ENCODE measurements at regions not wholly inside any gene's neighbourhood (a gene's known extent, or its start where the extent isn't known, plus 50 kb on each side); places are given as distances from the start of the nearest gene placed in this dataset.
"Not testable (repeated sequence)": the region's sequence is repeated elsewhere in the genome, so short reads cannot be mapped to it uniquely, and the experiment has no call there.

- in situ Hi-C loops (cut with HindIII; ENCODE audit: low sequenced_read_pairs) = no loop called here
Measured at GRCh38 chr18:22503803-22504202, 86.1 kb upstream of the CTAGE1 start.

GRCh38 chr18:22504251-22505030 is 86.7 kb upstream of the CTAGE1 start:
- in situ Hi-C loops (cut with HindIII; ENCODE audit: low sequenced_read_pairs) = no loop called here

DNA sequence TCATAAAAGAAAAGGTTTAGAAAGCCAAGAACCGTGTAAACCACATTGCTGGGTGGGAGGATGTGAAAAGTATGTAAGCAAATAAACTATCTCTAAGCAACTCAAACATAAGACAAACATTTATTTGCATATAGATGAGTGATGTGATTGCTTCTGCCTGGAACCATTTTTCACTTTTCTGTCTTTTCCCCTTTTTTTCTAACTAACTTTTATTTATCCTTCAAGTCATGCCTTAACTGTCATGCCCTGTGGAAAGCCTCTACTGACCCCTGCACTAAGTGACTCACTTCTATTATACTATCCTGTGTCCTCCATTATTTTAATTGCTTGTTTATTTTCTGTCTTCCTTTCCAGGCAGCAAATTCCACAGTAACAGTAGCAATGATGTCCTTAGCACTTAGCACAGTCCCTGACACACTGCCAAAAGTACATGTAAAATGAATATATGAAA is 87.5 kb upstream of the CTAGE1 start:
- in situ Hi-C loops (cut with HindIII; ENCODE audit: low sequenced_read_pairs) = no loop called here

GRCh38 chr18:22507055-22507454 is 89.3 kb upstream of the CTAGE1 start:
- in situ Hi-C loops (cut with HindIII; ENCODE audit: low sequenced_read_pairs) = no loop called here

GRCh38 chr18:22509423-22509822 is 91.7 kb upstream of the CTAGE1 start:
- in situ Hi-C loops (cut with HindIII; ENCODE audit: low sequenced_read_pairs) = no loop called here

- in situ Hi-C loops (cut with HindIII; ENCODE audit: low sequenced_read_pairs) = no loop called here
Measured at GRCh38 chr18:22510697-22511096, 93.0 kb upstream of the CTAGE1 start.

DNA sequence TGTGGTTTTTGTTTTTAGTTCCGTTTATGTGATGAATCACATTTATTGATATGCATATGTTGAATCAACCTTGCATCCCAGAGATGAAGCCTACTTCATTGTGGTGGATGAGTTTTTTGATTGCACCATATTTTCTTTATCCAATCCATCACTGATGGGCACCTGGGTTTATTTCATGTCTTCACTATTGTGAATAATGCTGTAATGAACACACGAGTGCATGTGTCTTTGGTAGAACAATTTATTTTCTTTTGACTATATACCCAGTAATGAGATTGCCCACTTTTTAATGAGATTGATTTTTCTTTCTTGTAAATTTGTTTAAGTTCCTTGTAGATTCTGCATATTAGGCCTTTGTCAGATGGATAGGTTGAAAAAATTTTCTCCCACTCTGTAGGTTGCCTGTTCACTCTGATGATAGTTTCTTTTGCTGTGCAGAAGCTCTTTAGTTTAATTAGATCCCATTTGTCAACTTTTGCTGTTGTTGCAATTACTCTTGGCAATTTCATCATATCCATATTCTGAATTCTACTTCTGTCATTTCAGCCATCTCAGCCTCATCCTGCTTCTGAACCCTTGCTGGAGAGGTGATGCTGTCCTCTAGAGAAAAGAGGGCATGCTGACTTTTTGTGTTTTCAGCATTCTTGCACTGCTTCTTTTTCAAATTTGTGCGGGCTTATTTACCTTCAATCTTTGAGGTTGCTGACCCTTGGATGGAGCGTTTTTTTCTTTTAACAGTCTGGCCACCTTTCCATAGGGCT is 96.2 kb upstream of the CTAGE1 start:
- in situ Hi-C loops (cut with HindIII; ENCODE audit: low sequenced_read_pairs) = no loop called here

DNA sequence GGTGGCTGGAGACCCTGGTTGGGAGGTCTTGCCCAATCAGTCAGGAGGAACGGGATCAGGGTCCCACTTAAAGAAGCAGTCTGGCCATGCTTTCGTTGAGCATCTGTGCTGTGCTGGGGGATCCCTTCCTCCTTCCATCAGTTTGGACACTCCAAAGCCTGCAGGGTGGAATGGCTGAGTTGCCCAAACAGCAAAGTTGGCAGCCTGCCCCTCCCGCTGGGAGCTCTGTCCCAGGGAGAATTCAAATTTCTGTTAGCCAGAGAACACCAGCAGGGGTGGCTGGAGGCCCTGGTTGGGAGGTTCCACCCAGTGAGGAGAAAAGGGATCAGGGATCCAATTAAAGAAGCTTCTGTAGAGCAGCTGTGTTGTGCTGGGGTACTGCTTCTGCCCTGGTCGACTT is 96.9 kb upstream of the CTAGE1 start:
- in situ Hi-C loops (cut with HindIII; ENCODE audit: low sequenced_read_pairs) = no loop called here

DNA sequence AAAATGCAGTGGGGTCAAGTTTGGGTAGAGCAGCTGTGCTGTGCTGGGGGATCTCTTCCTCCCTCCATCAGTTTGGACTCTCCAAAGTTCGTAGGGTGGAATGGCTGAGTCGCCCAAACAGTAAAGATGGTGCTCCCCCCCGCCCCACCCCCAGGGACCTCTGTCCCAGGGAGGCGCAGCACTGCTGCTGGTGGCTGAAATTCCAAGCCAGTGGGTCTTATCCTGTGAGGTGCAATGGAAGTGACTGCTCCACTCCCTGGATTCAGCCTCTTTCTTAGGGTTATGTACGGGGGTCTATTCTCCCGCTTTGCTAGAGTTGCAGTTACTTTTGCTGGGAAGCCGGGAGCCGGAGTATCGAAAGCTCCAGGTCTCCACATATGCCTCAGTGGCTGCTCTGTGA is 97.5 kb upstream of the CTAGE1 start:
- in situ Hi-C loops (cut with HindIII; ENCODE audit: low sequenced_read_pairs) = no loop called here

DNA sequence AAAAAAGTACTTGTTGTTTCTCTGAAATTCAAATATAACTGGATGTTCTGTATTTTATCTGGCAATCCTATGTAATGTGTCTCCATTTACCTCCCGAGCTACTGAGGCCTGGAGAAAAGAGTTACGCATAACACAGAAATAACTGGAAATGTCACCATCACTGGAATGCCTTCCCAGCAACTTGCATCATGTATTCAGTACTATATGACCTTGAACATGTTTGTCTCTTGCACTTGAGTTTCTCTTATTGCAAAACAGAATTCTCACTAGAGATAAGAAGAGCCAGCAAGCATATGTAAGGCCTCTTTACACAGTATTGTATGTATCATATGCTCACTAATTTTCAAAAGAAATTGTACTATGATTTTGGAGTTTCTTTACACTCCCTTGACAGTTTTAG is 99.6 kb upstream of the CTAGE1 start:
- in situ Hi-C loops (cut with HindIII; ENCODE audit: low sequenced_read_pairs) = no loop called here

DNA sequence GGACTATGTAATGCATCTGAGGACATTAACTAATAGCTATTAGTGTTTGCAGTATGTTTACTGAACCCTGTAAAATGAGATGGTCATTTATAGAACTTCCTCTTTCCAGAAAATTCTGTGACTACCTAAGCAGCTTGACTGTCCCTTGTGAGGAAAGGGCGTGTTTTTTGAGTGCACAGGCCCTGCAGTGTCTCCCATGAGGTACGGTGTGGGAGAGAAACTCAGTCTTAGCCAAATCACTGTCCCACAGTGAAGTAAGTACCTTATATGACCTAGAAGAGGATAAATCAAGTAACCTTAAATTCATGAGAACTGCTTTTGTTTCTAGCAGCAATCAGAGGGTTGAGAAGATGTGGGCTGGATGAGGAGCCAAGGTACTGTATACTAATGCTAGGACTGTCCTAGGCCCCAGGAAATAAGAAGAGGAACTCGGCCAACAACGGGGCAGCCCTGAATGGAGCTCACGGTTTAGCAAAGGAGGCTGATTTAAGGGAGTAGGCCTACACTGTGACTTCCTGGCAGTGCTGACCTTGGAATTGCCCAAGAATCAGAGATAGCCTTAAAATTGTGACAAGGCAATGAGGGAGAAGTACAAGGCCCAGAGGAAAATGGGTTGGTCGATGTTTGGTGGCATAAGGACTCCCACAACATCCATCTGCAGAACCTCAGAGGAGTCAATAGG is 103.5 kb upstream of the CTAGE1 start:
- in situ Hi-C loops (cut with HindIII; ENCODE audit: low sequenced_read_pairs) = loop anchor here (5.0 kb wide), 1 partner anchor 41 kb away; no protein-coding TSS in a partner anchor

DNA sequence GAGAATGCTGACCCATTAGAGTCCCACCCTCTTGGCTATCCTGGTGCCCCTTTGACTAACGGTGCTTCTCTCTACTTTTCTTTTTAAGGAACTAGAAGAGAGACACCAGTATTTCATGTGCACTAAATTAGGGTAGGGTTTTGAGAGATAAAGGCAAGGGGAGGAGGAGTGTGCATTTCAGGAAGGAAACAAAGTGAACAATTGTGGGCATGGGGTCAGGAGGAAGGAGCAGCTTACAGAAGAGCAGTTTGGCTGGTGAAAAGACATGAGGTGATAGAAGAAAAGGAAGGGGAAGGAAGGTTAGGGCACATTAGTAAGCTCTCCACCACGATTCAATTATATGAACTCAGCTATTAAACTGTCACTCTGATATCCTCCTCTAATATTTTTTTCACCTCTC is 105.8 kb upstream of the CTAGE1 start:
- in situ Hi-C loops (cut with HindIII; ENCODE audit: low sequenced_read_pairs) = loop anchor here (5.0 kb wide), 1 partner anchor 39 kb away; no protein-coding TSS in a partner anchor

GRCh38 chr18:22524783-22525182 is 107.1 kb upstream of the CTAGE1 start:
- in situ Hi-C loops (cut with HindIII; ENCODE audit: low sequenced_read_pairs) = loop anchor here (5.0 kb wide), 1 partner anchor 38 kb away; no protein-coding TSS in a partner anchor

DNA sequence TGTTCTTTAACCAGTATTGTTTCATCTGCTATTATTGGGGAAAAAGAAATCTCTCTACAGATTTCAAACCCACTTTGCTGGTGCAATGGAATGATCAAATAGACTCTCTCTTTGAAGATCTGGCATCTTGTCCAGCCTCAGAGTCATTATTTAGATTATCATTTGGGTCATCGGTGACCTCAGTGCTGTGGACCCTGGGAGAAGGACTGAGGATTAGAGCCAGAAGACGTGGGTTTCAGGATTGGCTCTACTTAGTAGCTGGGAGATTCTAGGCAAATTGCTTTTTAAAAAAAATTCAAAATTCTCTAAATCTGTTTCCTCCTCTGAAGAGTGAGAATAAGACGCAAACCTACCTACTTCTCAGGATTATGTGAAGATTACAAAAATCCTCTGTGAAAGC is 107.6 kb upstream of the CTAGE1 start:
- in situ Hi-C loops (cut with HindIII; ENCODE audit: low sequenced_read_pairs) = no loop called here

DNA sequence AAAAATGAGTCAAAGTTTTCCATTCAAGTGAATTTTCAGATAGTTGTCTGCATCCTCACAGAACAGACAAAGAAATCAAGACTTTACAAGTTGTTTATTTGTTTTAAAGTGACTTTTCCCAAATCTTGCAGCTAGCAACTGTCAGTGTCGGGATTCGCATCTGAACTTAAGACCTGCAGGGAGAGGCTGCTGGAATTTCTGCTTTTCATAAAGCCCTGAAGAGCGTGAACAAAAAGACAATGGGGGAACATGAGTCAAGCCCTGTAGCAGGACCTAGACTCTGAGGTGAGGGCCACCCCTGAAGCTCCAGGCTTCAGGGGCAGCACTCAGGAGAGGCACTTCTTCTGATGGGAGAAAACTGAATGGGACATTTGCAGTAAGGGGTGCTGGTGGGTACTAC is 108.2 kb upstream of the CTAGE1 start:
- in situ Hi-C loops (cut with HindIII; ENCODE audit: low sequenced_read_pairs) = no loop called here

DNA sequence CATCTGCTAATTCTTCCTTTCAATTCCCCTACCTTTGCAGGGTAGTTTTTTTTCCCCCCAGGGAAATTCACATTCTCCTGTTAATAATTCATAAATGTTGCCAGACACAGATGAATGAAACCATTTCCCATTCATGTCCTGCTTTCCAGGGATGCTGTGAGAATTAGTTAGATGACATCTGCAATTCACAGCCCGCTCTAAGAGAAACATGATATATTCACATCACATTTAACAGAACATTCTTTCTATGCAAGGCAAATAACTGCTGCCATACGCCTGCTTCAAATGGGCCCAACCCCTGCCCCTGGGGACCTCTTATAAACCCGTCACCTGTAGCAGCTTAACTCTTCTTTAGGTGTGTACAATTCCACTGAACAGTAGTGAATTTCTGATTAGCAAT is 110.6 kb upstream of the CTAGE1 start:
- in situ Hi-C loops (cut with HindIII; ENCODE audit: low sequenced_read_pairs) = no loop called here

DNA sequence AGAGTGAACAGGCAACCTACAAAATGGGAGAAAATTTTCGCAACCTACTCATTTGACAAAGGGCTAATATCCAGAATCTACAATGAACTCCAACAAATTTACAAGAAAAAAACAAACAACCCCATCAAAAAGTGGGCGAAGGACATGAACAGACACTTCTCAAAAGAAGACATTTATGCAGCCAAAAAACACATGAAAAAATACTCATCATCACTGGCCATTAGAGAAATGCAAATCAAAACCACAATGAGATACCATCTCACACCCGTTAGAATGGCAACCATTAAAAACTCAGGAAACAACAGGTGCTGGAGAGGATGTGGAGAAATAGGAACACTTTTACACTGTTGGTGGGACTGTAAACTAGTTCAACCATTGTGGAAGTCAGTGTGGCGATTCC is 117.0 kb upstream of the CTAGE1 start:
- in situ Hi-C loops (cut with HindIII; ENCODE audit: low sequenced_read_pairs) = not testable (repeated sequence)

DNA sequence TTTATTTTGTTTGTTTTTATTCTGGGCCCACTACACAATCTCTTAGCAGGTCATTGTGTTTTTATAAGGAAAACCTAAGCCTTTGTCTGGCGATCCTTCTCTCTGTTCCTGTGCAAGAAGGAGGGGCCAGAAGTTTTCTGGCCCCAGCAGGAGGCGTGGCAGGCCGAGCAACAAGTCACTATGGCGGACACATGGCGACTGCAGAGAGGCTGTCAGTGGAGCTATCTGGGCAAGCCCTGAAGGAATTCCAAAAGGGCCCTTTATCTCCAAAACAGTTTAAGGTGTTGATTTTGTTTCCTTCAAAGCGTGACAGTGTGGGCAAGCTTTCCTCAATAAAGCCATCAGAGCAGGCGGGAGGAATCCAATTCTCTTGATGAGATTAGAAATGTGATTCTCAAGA is 118.8 kb upstream of the CTAGE1 start:
- in situ Hi-C loops (cut with HindIII; ENCODE audit: low sequenced_read_pairs) = no loop called here

DNA sequence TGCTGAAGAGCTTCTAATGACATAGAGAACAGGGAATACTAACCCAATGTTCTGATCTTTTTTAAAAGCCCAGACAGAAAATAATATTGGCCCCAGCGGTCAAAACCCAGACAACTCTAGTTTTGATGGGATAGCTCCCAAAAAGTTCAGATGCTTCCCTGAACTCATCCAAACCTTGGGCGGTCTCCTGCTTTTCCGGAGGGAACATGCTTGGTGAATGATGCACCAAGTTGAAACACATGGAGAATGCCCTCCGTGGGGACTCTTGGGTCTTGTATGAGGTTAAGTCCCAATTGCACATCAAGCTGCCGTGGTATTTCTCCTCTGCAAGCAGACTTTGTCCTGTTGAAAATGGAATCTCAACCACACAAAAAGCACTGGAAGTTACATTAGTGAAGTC is 120.7 kb upstream of the CTAGE1 start:
- in situ Hi-C loops (cut with HindIII; ENCODE audit: low sequenced_read_pairs) = no loop called here

DNA sequence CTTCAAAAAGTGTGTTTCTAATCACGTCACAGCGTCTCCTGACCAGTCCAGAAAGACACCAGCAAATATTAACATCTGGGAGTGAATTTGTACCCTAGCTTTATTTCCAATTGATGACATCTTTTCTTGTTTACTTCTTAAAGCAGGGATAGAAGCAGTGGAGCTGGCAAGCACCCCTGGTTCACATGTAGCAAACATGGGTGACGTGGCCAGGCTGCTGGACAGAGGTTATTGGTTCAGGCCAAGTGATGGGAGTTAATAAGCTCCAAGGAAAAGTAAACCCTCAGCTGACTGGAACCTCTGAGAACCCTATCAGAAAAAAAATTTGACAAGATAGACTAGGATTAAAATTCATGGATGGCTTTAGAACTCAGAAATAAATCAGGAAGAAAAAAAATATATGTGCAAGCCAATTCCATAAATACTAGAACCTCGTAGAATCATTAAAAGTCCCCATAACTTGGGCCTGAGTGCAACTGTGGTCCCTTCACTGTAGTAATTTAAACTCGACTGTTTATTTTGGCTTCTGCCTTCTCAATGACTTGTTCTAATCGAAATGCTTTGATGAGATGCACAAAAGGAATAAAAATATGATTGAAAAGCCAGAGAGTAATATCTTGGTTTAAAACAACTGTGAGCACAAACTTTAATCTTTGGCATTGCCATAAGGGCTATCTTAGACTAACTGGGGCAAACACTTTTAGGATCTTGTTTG is 121.5 kb upstream of the CTAGE1 start:
- in situ Hi-C loops (cut with HindIII; ENCODE audit: low sequenced_read_pairs) = no loop called here

DNA sequence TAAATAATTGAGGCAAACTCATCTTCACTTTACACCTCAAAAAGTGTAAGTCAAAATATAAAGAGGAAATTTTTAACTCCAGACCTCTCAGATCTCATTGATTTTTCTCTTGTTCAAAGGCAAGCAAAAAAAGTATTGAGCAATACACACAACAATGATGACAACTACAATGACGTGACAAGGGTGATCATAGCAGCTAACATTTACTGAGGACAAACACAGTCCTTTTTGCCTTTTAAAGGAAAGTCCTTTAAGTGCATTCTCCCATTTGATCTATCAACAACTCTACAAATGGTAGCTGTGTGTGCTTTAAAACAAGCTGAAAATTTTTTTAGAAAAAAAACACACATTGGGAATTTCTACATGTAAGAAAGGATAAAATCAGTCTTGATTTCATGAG is 123.5 kb upstream of the CTAGE1 start:
- in situ Hi-C loops (cut with HindIII; ENCODE audit: low sequenced_read_pairs) = no loop called here

All from endothelial cell of hepatic sinusoid (primary cell).